A549 (cell line): ENCODE measurements at regions not wholly inside any gene's neighbourhood (a gene's known extent, or its start where the extent isn't known, plus 50 kb on each side); places are given as distances from the start of the nearest gene placed in this dataset.

Experiments
- ATAC-seq, 2 experiments: fragments of 200-7000 bp in 1 of 2; fragments of >200 bp in 1 of 2; cut with Nextera tagmentation in 1 of 2; cut with Tn5 transposase in 1 of 2; 3 replicates each; pipeline versions ENCODE4 v1.8.0 to v1.9.1; 2018 to 2020; ENCODE audit warnings: mild to moderate bottlenecking in 1 of 2, moderate library complexity in 1 of 2
- CTCF ChIA-PET: fragments of 300-600 bp; sonication (Branson Sonifier 250); formaldehyde crosslinking; extraction: SDS; loops from one replicate; lab custom pipeline; 2021; ENCODE audit warnings: antibody characterized with exemption, inconsistent platforms; lab: Yijun Ruan, JAX
- POLR2A ChIA-PET: fragments of 350-600 bp; formaldehyde crosslinking; extraction: SDS; loops from one replicate; lab custom pipeline; 2021; ENCODE audit warnings: antibody characterized with exemption, inconsistent platforms; lab: Yijun Ruan, JAX
- DNase-seq, 2 experiments: peaks; one replicate each; pipeline versions ENCODE4 v3.0.0 to v3.0.0-alpha.2; 2011 to 2016; ENCODE audit warnings: low read depth in 1 of 2, low spot score in 1 of 2
- FAIRE-seq: peaks from 2 replicates; lab custom pipeline; 2011; peaks lifted over from hg19 to GRCh38; lab: Jason Lieb, UNC
- H3K27ac ChIP-seq, 2 experiments: fragments of >200 bp; sonication (Bioruptor Twin); formaldehyde crosslinking; 3 replicates each; pipeline ENCODE4 v1.5.1; 2016 to 2017
- H3K4me1 ChIP-seq: fragments of >200 bp; sonication (Bioruptor Twin); formaldehyde crosslinking; 3 replicates; pipeline ENCODE4 v1.6.1; 2016
- H3K4me2 ChIP-seq: fragments of >200 bp; sonication (Bioruptor Twin); formaldehyde crosslinking; 3 replicates; pipeline ENCODE4 v1.6.1; 2016
- H3K4me3 ChIP-seq: fragments of >200 bp; sonication (Bioruptor Twin); formaldehyde crosslinking; 3 replicates; pipeline ENCODE4 v1.5.1; 2016
- H3K9me3 ChIP-seq: fragments of >200 bp; sonication (Bioruptor Twin); formaldehyde crosslinking; 3 replicates; pipeline ENCODE4 v1.6.1; 2016
- CBX2 ChIP-seq: fragments of 200-600 bp; sonication (generic); IDR thresholded peaks from 2 replicates; pipeline ENCODE4 v1.6.1; 2016; ENCODE audit warnings: low read depth, mild to moderate bottlenecking, borderline replicate concordance
- CBX8 ChIP-seq: fragments of 200-600 bp; sonication (generic); IDR thresholded peaks from 2 replicates; pipeline ENCODE4 v1.6.1; 2016
- CHD2 ChIP-seq: fragments of 150-350 bp; IDR thresholded peaks from 2 replicates; pipeline ENCODE4 v1.6.1; 2014; ENCODE audit warnings: low read length; ENCODE audit not compliant: partially characterized antibody
- EHF ChIP-seq: fragments of 250-450 bp; sonication (Bioruptor Pico); IDR thresholded peaks from 2 replicates; pipeline ENCODE4 v1.5.0; 2020; ENCODE audit warnings: mild to moderate bottlenecking
- EP300 ChIP-seq, 2 experiments: fragments of >200 bp; sonication (Bioruptor Twin); formaldehyde crosslinking; IDR thresholded peaks; 2 replicates in 1 of 2; 3 replicates in 1 of 2; pipeline ENCODE4 v1.6.1; 2016 to 2017
- FOSB ChIP-seq: fragments of 250-450 bp; sonication (Bioruptor Pico); IDR thresholded peaks from 2 replicates; pipeline ENCODE4 v1.5.0; 2020; ENCODE audit warnings: mild to moderate bottlenecking, moderate library complexity
- FOSL2 ChIP-seq, 2 experiments: fragments of 450-650 bp in 1 of 2; fragments of >200 bp in 1 of 2; sonication (Bioruptor Twin) in 1 of 2; formaldehyde crosslinking; IDR thresholded peaks; 2 replicates each; pipeline versions ENCODE4 v1.5.0 to v1.6.1; 2016 to 2020; ENCODE audit warnings: mild to moderate bottlenecking in 1 of 2, moderate library complexity in 1 of 2
- FOXS1 ChIP-seq: fragments of 250-450 bp; sonication (Bioruptor Pico); IDR thresholded peaks from 2 replicates; pipeline ENCODE4 v1.5.0; 2020; ENCODE audit warnings: mild to moderate bottlenecking, moderate library complexity
- HEYL ChIP-seq: fragments of 250-450 bp; sonication (Bioruptor Pico); IDR thresholded peaks from 2 replicates; pipeline ENCODE4 v1.8.0; 2021; ENCODE audit warnings: mild to moderate bottlenecking, moderate library complexity
- JUNB ChIP-seq: fragments of >200 bp; sonication (Bioruptor Twin); formaldehyde crosslinking; IDR thresholded peaks from 2 replicates; pipeline ENCODE4 v1.6.1; 2016
- KDM1A ChIP-seq: fragments of 200-600 bp; sonication (generic); IDR thresholded peaks from 2 replicates; pipeline ENCODE4 v1.6.1; 2016; ENCODE audit warnings: low read depth, mild to moderate bottlenecking
- MAZ ChIP-seq: fragments of 150-350 bp; IDR thresholded peaks from 2 replicates; pipeline ENCODE4 v1.6.1; 2014; ENCODE audit warnings: antibody characterized with exemption, low read depth, low read length, borderline replicate concordance
- MYC ChIP-seq: IDR thresholded peaks from 2 replicates; pipeline ENCODE4 v1.6.1; 2012; ENCODE audit warnings: mild to moderate bottlenecking, inconsistent platforms, low read length, improper control_type of control experiment, borderline replicate concordance
- NFE2L2 ChIP-seq: fragments of 150-350 bp; conservative IDR thresholded peaks from 2 replicates; pipeline ENCODE4 v1.6.1; 2014; ENCODE audit warnings: low read length
- NPAS2 ChIP-seq: fragments of 250-450 bp; sonication (Bioruptor Pico); IDR thresholded peaks from 2 replicates; pipeline ENCODE4 v1.8.0; 2022; ENCODE audit warnings: mild to moderate bottlenecking, moderate library complexity, borderline replicate concordance
- NR3C1 ChIP-seq: fragments of >200 bp; sonication (Bioruptor Twin); formaldehyde crosslinking; IDR thresholded peaks from 3 replicates; pipeline ENCODE4 v1.6.1; 2017
- POLR2A ChIP-seq: IDR thresholded peaks from 2 replicates; pipeline ENCODE4 v1.6.1; 2012; ENCODE audit warnings: mild to moderate bottlenecking, low read length
- POLR2AphosphoS2 ChIP-seq: conservative IDR thresholded peaks from 2 replicates; pipeline ENCODE4 v1.6.1; 2012; ENCODE audit warnings: low read length, improper control_type of control experiment, inconsistent platforms
- RAD21 ChIP-seq, 2 experiments: fragments of >200 bp in 1 of 2; sonication (Bioruptor Twin) in 1 of 2; formaldehyde crosslinking in 1 of 2; IDR thresholded peaks in 1 of 2; conservative IDR thresholded peaks in 1 of 2; 2 replicates in 1 of 2; 3 replicates in 1 of 2; pipeline ENCODE4 v1.6.1; 2012 to 2018; ENCODE audit warnings: inconsistent platforms in 1 of 2
- RARB ChIP-seq: fragments of 250-450 bp; sonication (Bioruptor Pico); IDR thresholded peaks from 2 replicates; pipeline ENCODE4 v1.8.0; 2021; ENCODE audit warnings: mild to moderate bottlenecking, moderate library complexity
- RCOR1 ChIP-seq: fragments of 150-350 bp; IDR thresholded peaks from 2 replicates; pipeline ENCODE4 v1.6.1; 2014; ENCODE audit warnings: antibody characterized with exemption, low read length, low read depth
- RFX5 ChIP-seq: fragments of 450-650 bp; IDR thresholded peaks from 2 replicates; pipeline ENCODE4 v1.7.1; 2014; ENCODE audit warnings: antibody characterized with exemption, mild to moderate bottlenecking, moderate library complexity
- SREBF2 ChIP-seq: fragments of 450-650 bp; IDR thresholded peaks from 2 replicates; pipeline ENCODE4 v1.6.1; 2014; ENCODE audit warnings: mild to moderate bottlenecking, moderate library complexity
- ZSCAN20 ChIP-seq: fragments of 250-450 bp; sonication (Bioruptor Pico); IDR thresholded peaks from 2 replicates; pipeline ENCODE4 v1.8.0; 2022; ENCODE audit warnings: mild to moderate bottlenecking, moderate library complexity
- WGBS: methylation state at CpG from one replicate; pipeline ENCODE4 v1.1.6; 2017; ENCODE audit errors: missing lambda C conversion rate; 5-methylcytosine and 5-hydroxymethylcytosine counted together
- TF ChIP-seq, protein P1 (sequence below): fragments of 150-350 bp; IDR thresholded peaks from 2 replicates; pipeline ENCODE4 v1.6.1; 2014; ENCODE audit warnings: low read depth, mild to moderate bottlenecking, low read length
- TF ChIP-seq, protein P2 (sequence below): fragments of 250-450 bp; sonication (Bioruptor Pico); IDR thresholded peaks from 2 replicates; pipeline ENCODE4 v1.5.0; 2020; ENCODE audit warnings: low read depth, mild to moderate bottlenecking, moderate library complexity
- TF ChIP-seq, protein P3 (sequence below): fragments of 200-600 bp; sonication (generic); IDR thresholded peaks from 2 replicates; pipeline ENCODE4 v1.6.1; 2016; ENCODE audit warnings: antibody characterized with exemption, mild to moderate bottlenecking, moderate library complexity

DNA sequence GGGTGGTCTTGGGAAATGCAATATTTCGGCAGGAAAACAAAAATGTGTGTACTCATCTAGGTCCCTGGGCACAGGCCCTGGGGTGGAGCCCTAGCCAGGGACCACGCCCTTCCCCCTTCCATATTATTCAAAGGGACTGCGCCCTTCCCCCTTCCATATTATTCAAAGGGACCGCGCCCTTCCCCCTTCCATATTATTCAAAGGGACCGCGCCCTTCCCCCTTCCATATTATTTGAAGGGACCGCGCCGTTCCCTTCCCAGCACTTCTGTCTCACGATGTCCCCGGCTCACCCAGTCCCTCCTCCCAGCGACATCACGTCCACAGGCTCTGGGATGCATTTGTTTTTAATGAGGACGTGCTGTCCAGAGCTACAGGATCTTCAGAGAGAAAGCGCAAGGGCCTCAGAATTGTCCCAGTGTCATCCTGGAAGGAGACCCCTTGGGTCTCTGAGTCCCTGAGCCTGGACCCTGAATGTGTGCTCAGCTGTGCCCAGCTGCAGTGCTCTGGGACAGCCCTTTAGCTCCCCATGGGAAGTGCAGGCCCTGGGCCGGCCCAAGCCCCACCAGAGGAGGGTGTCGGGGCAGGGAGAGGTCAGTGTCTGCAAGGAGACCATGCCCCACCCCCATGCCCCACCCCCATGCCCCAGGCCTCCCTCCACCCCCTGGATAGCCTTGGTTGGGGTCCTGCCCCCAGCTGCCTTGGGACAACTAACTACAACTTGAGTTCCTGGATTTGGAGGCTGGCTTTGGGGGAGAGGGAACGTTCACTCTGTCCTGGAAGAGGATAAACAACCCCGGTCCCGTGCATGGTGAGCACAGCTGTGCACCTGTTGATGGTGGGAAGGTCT, 810.0 kb downstream of the BRD1 start (continued):
- TF ChIP-seq RFX5 = no peak
- no peak for TF ChIP-seq MYC
- TF ChIP-seq, all 56 proteins: peak for 0

DNA sequence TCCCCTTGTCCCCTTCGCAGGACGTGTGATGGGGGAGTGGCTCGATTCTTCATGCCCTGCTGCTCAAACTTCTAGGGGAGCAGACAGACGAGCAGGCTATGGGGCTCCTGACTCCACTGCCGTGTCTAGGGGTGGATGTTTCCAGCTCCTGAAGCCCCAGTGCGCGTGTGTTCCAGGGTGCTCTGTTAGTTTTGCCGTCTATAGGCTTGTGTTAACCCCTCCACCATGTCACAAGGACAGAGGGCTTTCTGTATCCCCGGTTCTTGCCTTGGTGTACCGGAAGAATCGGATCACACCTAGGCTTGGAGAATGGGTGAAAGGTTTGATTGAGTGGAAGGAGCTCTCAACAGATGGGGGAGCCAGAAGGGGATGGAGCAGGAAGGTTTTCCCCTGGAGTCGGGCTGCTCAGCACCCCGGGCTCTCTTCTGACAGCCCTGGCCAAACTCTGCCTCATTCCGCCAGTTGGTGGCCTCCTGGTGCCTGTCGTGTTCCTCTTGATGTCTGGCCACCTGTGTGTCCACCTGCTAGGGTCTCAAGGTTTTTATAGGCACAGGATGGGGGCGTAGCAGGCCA, 810.7 kb downstream of the BRD1 start:
- DNase-seq (no peak), FAIRE-seq (no peak), ATAC-seq (no peak)
- Histone ChIP-seq H3K4me3 (no peak overlapping the region), H3K9me3 (no peaks in the 10 kb centered on the region), H3K4me1 (no peaks in the 10 kb centered on the region), H3K27ac (no peak overlapping the region), H3K4me2 (no peak overlapping the region)
- ChIA-PET CTCF (no interaction called here), POLR2A (no interaction called here)
- WGBS = 26% methylated on average over 8 of the region's 16 CpGs
- TF ChIP-seq RCOR1 = no peak
- TF ChIP-seq ZSCAN20 (CRISPR knock-in tag) = no peak
- no peak for TF ChIP-seq HEYL (CRISPR knock-in tag)
- TF ChIP-seq CBX2 = no peak
- no peak for TF ChIP-seq NPAS2 (CRISPR knock-in tag)
- TF ChIP-seq FOXS1 (CRISPR knock-in tag) = no peak
- TF ChIP-seq EP300 (IDR thresholded peaks at IDR 0.05) = no peak
- no peak for TF ChIP-seq FOSB (CRISPR knock-in tag)
- no peak for TF ChIP-seq POLR2AphosphoS2
- TF ChIP-seq NFE2L2 = no peak
- no peak for TF ChIP-seq POLR2A
- TF ChIP-seq JUNB = no peak
- TF ChIP-seq KDM1A = no peak
- no peak for TF ChIP-seq SREBF2

DNA sequence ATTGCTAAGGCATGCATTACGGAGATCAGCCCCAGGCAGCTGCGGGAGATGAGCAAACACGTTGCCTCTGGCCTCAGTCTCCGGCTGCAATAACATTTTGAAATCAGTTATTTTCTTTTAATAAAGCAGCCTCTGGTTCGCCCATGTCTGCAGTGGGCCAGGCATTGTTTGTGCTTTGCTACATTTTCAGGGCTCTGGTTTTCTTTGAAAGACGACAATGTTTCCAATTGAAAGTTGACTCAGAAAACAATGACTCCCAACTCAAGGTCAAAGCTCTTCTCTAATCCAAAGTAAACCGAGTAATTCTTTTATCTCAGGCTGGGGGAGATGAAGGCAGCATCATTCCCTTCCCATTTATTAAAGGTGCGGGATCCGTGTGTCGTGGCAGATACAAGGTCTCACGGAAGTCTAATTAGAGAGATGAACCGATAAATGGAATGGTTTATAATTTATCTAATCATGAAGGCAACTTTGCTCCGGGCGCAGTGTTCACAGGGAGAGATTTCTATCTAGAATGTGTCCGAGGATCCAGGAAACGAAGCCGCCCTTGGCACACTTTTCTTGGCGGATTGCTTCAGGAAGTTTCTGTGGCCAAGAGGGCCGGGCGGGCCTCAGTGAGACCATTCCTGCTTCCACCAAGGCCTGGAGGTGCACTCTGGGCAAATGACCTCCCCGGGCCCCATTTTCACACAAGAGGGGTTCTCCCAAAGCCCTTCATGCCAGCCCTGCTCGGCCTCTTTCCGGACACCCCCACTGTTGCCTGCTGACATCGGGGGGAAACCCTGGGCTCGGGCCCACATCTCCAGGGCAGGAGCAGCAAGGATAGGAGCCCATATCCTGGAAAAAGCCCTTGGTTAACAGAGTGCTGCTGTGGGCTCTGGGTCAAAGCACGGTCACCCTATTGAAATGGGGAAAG, 811.4 kb downstream of the BRD1 start:
- POLR2A ChIA-PET = no interaction called here
- H3K4me2 ChIP-seq = no peak overlapping the region
- no peak for DNase-seq
- TF ChIP-seq CHD2 (no peak), EHF (no peak), FOSL2 (IDR thresholded peaks at IDR 0.05) (no peak), FOSL2 (CRISPR knock-in tag; IDR thresholded peaks at IDR 0.05) (no peak), RAD21 (conservative IDR thresholded peaks at IDR 0.05 in 1 of 2, IDR thresholded peaks at IDR 0.05 in 1 of 2) (no peak), CBX8 (no peak), MAZ (no peak), NR3C1 (no peak), RARB (CRISPR knock-in tag) (no peak), RCOR1 (no peak)
- TF ChIP-seq, protein P1, sequence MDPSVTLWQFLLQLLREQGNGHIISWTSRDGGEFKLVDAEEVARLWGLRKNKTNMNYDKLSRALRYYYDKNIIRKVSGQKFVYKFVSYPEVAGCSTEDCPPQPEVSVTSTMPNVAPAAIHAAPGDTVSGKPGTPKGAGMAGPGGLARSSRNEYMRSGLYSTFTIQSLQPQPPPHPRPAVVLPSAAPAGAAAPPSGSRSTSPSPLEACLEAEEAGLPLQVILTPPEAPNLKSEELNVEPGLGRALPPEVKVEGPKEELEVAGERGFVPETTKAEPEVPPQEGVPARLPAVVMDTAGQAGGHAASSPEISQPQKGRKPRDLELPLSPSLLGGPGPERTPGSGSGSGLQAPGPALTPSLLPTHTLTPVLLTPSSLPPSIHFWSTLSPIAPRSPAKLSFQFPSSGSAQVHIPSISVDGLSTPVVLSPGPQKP = no peak
- TF ChIP-seq, protein P2, sequence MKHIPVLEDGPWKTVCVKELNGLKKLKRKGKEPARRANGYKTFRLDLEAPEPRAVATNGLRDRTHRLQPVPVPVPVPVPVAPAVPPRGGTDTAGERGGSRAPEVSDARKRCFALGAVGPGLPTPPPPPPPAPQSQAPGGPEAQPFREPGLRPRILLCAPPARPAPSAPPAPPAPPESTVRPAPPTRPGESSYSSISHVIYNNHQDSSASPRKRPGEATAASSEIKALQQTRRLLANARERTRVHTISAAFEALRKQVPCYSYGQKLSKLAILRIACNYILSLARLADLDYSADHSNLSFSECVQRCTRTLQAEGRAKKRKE (CRISPR knock-in tag) = no peak
- TF ChIP-seq, protein P3, sequence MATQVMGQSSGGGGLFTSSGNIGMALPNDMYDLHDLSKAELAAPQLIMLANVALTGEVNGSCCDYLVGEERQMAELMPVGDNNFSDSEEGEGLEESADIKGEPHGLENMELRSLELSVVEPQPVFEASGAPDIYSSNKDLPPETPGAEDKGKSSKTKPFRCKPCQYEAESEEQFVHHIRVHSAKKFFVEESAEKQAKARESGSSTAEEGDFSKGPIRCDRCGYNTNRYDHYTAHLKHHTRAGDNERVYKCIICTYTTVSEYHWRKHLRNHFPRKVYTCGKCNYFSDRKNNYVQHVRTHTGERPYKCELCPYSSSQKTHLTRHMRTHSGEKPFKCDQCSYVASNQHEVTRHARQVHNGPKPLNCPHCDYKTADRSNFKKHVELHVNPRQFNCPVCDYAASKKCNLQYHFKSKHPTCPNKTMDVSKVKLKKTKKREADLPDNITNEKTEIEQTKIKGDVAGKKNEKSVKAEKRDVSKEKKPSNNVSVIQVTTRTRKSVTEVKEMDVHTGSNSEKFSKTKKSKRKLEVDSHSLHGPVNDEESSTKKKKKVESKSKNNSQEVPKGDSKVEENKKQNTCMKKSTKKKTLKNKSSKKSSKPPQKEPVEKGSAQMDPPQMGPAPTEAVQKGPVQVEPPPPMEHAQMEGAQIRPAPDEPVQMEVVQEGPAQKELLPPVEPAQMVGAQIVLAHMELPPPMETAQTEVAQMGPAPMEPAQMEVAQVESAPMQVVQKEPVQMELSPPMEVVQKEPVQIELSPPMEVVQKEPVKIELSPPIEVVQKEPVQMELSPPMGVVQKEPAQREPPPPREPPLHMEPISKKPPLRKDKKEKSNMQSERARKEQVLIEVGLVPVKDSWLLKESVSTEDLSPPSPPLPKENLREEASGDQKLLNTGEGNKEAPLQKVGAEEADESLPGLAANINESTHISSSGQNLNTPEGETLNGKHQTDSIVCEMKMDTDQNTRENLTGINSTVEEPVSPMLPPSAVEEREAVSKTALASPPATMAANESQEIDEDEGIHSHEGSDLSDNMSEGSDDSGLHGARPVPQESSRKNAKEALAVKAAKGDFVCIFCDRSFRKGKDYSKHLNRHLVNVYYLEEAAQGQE = no peak
- TF ChIP-seq, all 56 proteins: peak for 0
- FAIRE-seq (no peak), ATAC-seq (no peak)
- Histone ChIP-seq H3K4me1 (no peaks in the 10 kb centered on the region), H3K4me3 (no peak overlapping the region), H3K9me3 (no peaks in the 10 kb centered on the region), H3K27ac (no peak overlapping the region)
- 63% methylated on average over 23 of the region's 26 CpGs for WGBS
- CTCF ChIA-PET = no interaction called here
